ENCODE measurements at regions not wholly inside any gene's neighbourhood (a gene's known extent, or its start where the extent isn't known, plus 50 kb on each side); places are given as distances from the start of the nearest gene placed in this dataset.
A peak's percentile ranks its signal among the peaks of the same experiment; 100 is the strongest.

GRCh38 chr13:40336228-40337221 lies 329.9 kb downstream of the FOXO1 start:
- Mint-ChIP-seq H3K4me1 (peaks cover 26% of the 10 kb centered on the region), H3K4me3 (no peak overlapping the region)

DNA sequence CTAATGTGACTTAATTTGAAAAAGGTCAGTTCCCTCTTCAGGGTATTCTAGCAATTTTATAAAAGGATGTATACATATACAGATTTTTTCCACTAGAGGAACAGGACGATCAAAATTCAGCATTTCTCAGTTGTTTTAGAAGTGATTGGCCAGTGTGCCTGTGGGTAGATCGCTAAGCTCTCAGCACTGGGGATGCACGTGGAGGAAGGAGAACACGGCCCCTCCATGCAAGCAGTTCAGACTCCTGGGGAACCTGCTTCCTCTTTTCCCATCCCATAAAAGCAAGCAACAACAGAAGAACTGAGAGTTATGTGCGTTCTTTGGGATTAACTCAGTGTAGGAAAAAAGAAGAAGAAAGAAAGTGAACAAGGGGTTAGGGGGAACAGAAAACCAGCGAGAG lies 328.8 kb downstream of the FOXO1 start:
- peaks cover 18% of the 10 kb centered on the region for H3K4me1 ChIP-seq
- H3K36me3 ChIP-seq: no peaks in the 10 kb centered on the region
- no peak for DNase-seq (ENCODE audit: low spot score)
- H4K20me1 ChIP-seq (ENCODE audit: low read depth): no peaks in the 10 kb centered on the region
- H3K27ac ChIP-seq: no peak overlapping the region
- H3K4me3 ChIP-seq: no peak overlapping the region
- peaks cover 2% of the 10 kb centered on the region for H3K27me3 Mint-ChIP-seq (ENCODE audit: insufficient read depth, low read depth)
- H3K4me3 Mint-ChIP-seq: no peak overlapping the region
- H3K9me3 Mint-ChIP-seq: peaks cover 1% of the 10 kb centered on the region
- no peaks in the 10 kb centered on the region for H3K9me3 ChIP-seq (ENCODE audit: low read depth)
- no peak overlapping the region for H3K4me2 ChIP-seq
- no peaks in the 10 kb centered on the region for H3K27me3 ChIP-seq
- H3K4me1 Mint-ChIP-seq: peaks cover 30% of the 10 kb centered on the region
- H3K36me3 Mint-ChIP-seq: no peaks in the 10 kb centered on the region
- TF ChIP-seq EZH2phosphoT487 (IDR thresholded peaks at IDR 0.05) (no peak), CTCF (IDR thresholded peaks at IDR 0.05) (no peak), EZH2 (IDR thresholded peaks at IDR 0.05) (no peak)
- no peak overlapping the region for H3K9ac ChIP-seq
- no peak overlapping the region for H3K27ac Mint-ChIP-seq
- H2AFZ ChIP-seq (replicated peaks): peak overlapping the region; percentile 17
- H3K79me2 ChIP-seq (ENCODE audit: low read depth): no peaks in the 10 kb centered on the region
- H3F3A ChIP-seq (ENCODE audit: low read depth): peaks cover 13% of the 10 kb centered on the region

More at GRCh38 chr13:40336228-40337221, 329.9 kb downstream of the FOXO1 start:
- Histone ChIP-seq H2AFZ (replicated peaks) (no peak overlapping the region), H3K36me3 (no peaks in the 10 kb centered on the region), H3K9ac (no peak overlapping the region), H3K4me1 (peaks cover 14% of the 10 kb centered on the region), H3K9me3 (ENCODE audit: low read depth) (no peaks in the 10 kb centered on the region), H4K20me1 (ENCODE audit: low read depth) (no peaks in the 10 kb centered on the region), H3F3A (ENCODE audit: low read depth) (peaks cover 7% of the 10 kb centered on the region), H3K4me3 (no peak overlapping the region), H3K79me2 (ENCODE audit: low read depth) (no peaks in the 10 kb centered on the region), H3K4me2 (no peak overlapping the region), H3K27ac (no peak overlapping the region), H3K27me3 (no peaks in the 10 kb centered on the region)
- TF ChIP-seq CTCF (IDR thresholded peaks at IDR 0.05) (no peak), EZH2phosphoT487 (IDR thresholded peaks at IDR 0.05) (no peak), EZH2 (IDR thresholded peaks at IDR 0.05) (no peak)
- Mint-ChIP-seq H3K27me3 (ENCODE audit: insufficient read depth, low read depth) (peaks cover 3% of the 10 kb centered on the region), H3K36me3 (no peaks in the 10 kb centered on the region), H3K9me3 (peaks cover 4% of the 10 kb centered on the region), H3K27ac (no peak overlapping the region)
- DNase-seq (ENCODE audit: low spot score): no peak

DNA sequence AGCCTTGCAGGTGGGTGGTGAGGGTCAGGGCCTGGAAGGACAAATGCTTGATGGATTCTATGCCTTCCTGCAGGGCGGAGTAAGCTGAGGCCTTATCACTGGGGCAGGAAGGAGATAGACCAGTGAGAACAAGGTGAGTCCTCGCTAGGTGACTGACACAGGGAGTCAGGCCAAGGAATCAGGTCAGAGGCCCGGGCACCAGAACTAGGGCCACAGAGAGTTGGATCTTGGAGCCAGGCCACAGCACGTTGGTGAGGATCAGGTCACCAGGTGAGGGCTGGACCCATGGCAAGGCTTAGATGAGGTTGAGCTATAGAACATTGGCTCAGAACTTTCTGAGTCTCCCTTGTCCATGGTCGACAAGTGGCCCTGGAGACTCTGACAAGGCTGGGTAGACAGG lies 328.2 kb downstream of the FOXO1 start:
- peaks cover 2% of the 10 kb centered on the region for H3K27me3 Mint-ChIP-seq (ENCODE audit: insufficient read depth, low read depth)
- Histone ChIP-seq H3K27ac (no peak overlapping the region), H2AFZ (replicated peaks) (no peak overlapping the region), H3K9me3 (ENCODE audit: low read depth) (no peaks in the 10 kb centered on the region), H3K4me3 (no peak overlapping the region), H4K20me1 (ENCODE audit: low read depth) (no peaks in the 10 kb centered on the region), H3K4me2 (no peak overlapping the region), H3K27me3 (peaks cover 5% of the 10 kb centered on the region), H3K4me1 (peaks cover 18% of the 10 kb centered on the region), H3K79me2 (ENCODE audit: low read depth) (no peaks in the 10 kb centered on the region), H3K9ac (no peak overlapping the region), H3F3A (ENCODE audit: low read depth) (peaks cover 13% of the 10 kb centered on the region), H3K36me3 (no peaks in the 10 kb centered on the region)
- TF ChIP-seq CTCF (IDR thresholded peaks at IDR 0.05) (no peak), EZH2phosphoT487 (IDR thresholded peaks at IDR 0.05) (no peak), EZH2 (IDR thresholded peaks at IDR 0.05) (no peak)
- peaks cover 35% of the 10 kb centered on the region for H3K4me1 Mint-ChIP-seq
- no peaks in the 10 kb centered on the region for H3K36me3 Mint-ChIP-seq
- peaks cover 7% of the 10 kb centered on the region for H3K9me3 Mint-ChIP-seq
- H3K27ac Mint-ChIP-seq: no peak overlapping the region
- no peak overlapping the region for H3K4me3 Mint-ChIP-seq
- DNase-seq (ENCODE audit: low spot score): no peak
